ENCODE measurements at regions not wholly inside any gene's neighbourhood (a gene's known extent, or its start where the extent isn't known, plus 50 kb on each side); places are given as distances from the start of the nearest gene placed in this dataset.
"Not testable (repeated sequence)": the region's sequence is repeated elsewhere in the genome, so short reads cannot be mapped to it uniquely, and the experiment has no call there.

GRCh38 chr19:28631961-28632360 lies 581.0 kb downstream of the UQCRFS1 start:
- no peak overlapping the region for H3K4me3 ChIP-seq
- H3K27ac ChIP-seq = no peak overlapping the region
- no peaks in the 10 kb centered on the region for H3K4me1 ChIP-seq
- H3K36me3 ChIP-seq = no peaks in the 10 kb centered on the region
- no peaks in the 10 kb centered on the region for H3K27me3 ChIP-seq
- TF ChIP-seq CTCF (IDR thresholded peaks at IDR 0.05) = no peak
- H3K9me3 ChIP-seq = peaks cover 0 to 10% of the 10 kb centered on the region in 2 donors
- intact Hi-C loops (cut with DNase I) = no loop called here
- ATAC-seq (no peak), DNase-seq (no peak)

- no peak for DNase-seq
- Histone ChIP-seq H3K36me3 (no peaks in the 10 kb centered on the region), H3K4me1 (no peaks in the 10 kb centered on the region), H3K27ac (no peak overlapping the region), H3K27me3 (no peaks in the 10 kb centered on the region), H3K9me3 (peaks cover 0 to 10% of the 10 kb centered on the region in 2 donors), H3K4me3 (no peak overlapping the region)
- TF ChIP-seq CTCF (IDR thresholded peaks at IDR 0.05) = no peak
- intact Hi-C loops (cut with DNase I) = no loop called here
- ATAC-seq = no peak
These were observed 585.3 kb downstream of the UQCRFS1 start for GRCh38 chr19:28627669-28628068.

GRCh38 chr19:28626407-28626806 lies 586.5 kb downstream of the UQCRFS1 start:
- H3K27ac ChIP-seq; H3K4me1 ChIP-seq; H3K36me3 ChIP-seq; H3K4me3 ChIP-seq; H3K27me3 ChIP-seq; H3K9me3 ChIP-seq; intact Hi-C loops (cut with DNase I); ATAC-seq; DNase-seq: not testable (repeated sequence)

- TF ChIP-seq CTCF (IDR thresholded peaks at IDR 0.05) = no peak
These were observed 593.0 kb downstream of the UQCRFS1 start for GRCh38 chr19:28619816-28620429.

GRCh38 chr19:28618504-28618903 lies 594.4 kb downstream of the UQCRFS1 start:
- H3K9me3 ChIP-seq = peaks cover 0 to 27% of the 10 kb centered on the region in 2 donors
- ATAC-seq (no peak), DNase-seq (no peak)
- TF ChIP-seq CTCF (IDR thresholded peaks at IDR 0.05) = no peak
- H3K27me3 ChIP-seq = no peaks in the 10 kb centered on the region
- H3K36me3 ChIP-seq = no peaks in the 10 kb centered on the region
- no peak overlapping the region for H3K4me3 ChIP-seq
- no peaks in the 10 kb centered on the region for H3K4me1 ChIP-seq
- H3K27ac ChIP-seq = no peak overlapping the region
- intact Hi-C loops (cut with DNase I) = no loop called here

More at GRCh38 chr19:28619816-28620429, 593.0 kb downstream of the UQCRFS1 start:
- H3K27me3 ChIP-seq = no peaks in the 10 kb centered on the region
- intact Hi-C loops (cut with DNase I) = no loop called here
- DNase-seq = no peak
- no peaks in the 10 kb centered on the region for H3K36me3 ChIP-seq
- H3K4me3 ChIP-seq = no peak overlapping the region
- no peak overlapping the region for H3K27ac ChIP-seq
- H3K9me3 ChIP-seq = peaks cover 0 to 13% of the 10 kb centered on the region in 2 donors
- H3K4me1 ChIP-seq = no peaks in the 10 kb centered on the region
- no peak for ATAC-seq

GRCh38 chr19:28615966-28616365 lies 597.0 kb downstream of the UQCRFS1 start:
- Histone ChIP-seq H3K4me3 (no peak overlapping the region), H3K36me3 (no peaks in the 10 kb centered on the region), H3K4me1 (no peaks in the 10 kb centered on the region), H3K9me3 (peaks cover 0 to 35% of the 10 kb centered on the region in 2 donors), H3K27ac (no peak overlapping the region), H3K27me3 (no peaks in the 10 kb centered on the region)
- no peak for TF ChIP-seq CTCF (IDR thresholded peaks at IDR 0.05)
- intact Hi-C loops (cut with DNase I) = no loop called here
- ATAC-seq (no peak), DNase-seq (no peak)

All from left lung (tissue), 4 donors.